ENCODE measurements at regions not wholly inside any gene's neighbourhood (a gene's known extent, or its start where the extent isn't known, plus 50 kb on each side); places are given as distances from the start of the nearest gene placed in this dataset.
A peak's percentile ranks its signal among the peaks of the same experiment; 100 is the strongest.

- DNase-seq (ENCODE audit: low read depth in 2 of 3, low spot score in 2 of 3), result no peak
Observed at GRCh38 chr13:30359991-30360390, 52.6 kb upstream of the KATNAL1 start.

GRCh38 chr13:30360586-30360985 is 53.2 kb upstream of the KATNAL1 start:
- DNase-seq (ENCODE audit: low read depth in 2 of 3, low spot score in 2 of 3), result no peak

- no peak for DNase-seq (ENCODE audit: low read depth in 2 of 3, low spot score in 2 of 3)
Observed at GRCh38 chr13:30362005-30362788, 54.8 kb upstream of the KATNAL1 start.

GRCh38 chr13:30362869-30363268 is 55.5 kb upstream of the KATNAL1 start:
- DNase-seq (ENCODE audit: low read depth in 2 of 3, low spot score in 2 of 3), result no peak

GRCh38 chr13:30363725-30364124 is 56.4 kb upstream of the KATNAL1 start:
- no peak for DNase-seq (ENCODE audit: low read depth in 2 of 3, low spot score in 2 of 3)

- no peak for DNase-seq (ENCODE audit: low read depth in 2 of 3, low spot score in 2 of 3)
Observed at GRCh38 chr13:30364133-30364532, 56.8 kb upstream of the KATNAL1 start.

GRCh38 chr13:30364876-30365275 is 57.4 kb upstream of the UBE2L5 start:
- DNase-seq (ENCODE audit: low read depth in 2 of 3, low spot score in 2 of 3), result no peak

- peak in 1 of 3 donors; percentile 54 for DNase-seq (ENCODE audit: low read depth in 2 of 3, low spot score in 2 of 3)
Observed at GRCh38 chr13:30366088-30366487, 56.2 kb upstream of the UBE2L5 start.

- no peak for DNase-seq (ENCODE audit: low read depth in 2 of 3, low spot score in 2 of 3)
Observed at GRCh38 chr13:30367296-30367695, 55.0 kb upstream of the UBE2L5 start.

GRCh38 chr13:30370146-30370545 is 52.1 kb upstream of the UBE2L5 start:
- no peak for DNase-seq (ENCODE audit: low read depth in 2 of 3, low spot score in 2 of 3)

GRCh38 chr13:30370916-30371521 is 51.3 kb upstream of the UBE2L5 start:
- no peak for DNase-seq (ENCODE audit: low read depth in 2 of 3, low spot score in 2 of 3)

- peak; percentile 54 to 96 (median 89) for DNase-seq (ENCODE audit: low read depth in 2 of 3, low spot score in 2 of 3)
Observed at GRCh38 chr13:30371649-30372265, 50.5 kb upstream of the UBE2L5 start.
